ENCODE measurements at regions not wholly inside any gene's neighbourhood (a gene's known extent, or its start where the extent isn't known, plus 50 kb on each side); places are given as distances from the start of the nearest gene placed in this dataset.

GRCh38 chrX:113950081-113950678, 633.7 kb upstream of the HTR2C start:
- peaks cover 28% of the 10 kb centered on the region for H3K27me3 Mint-ChIP-seq (ENCODE audit: insufficient read depth, unreplicated experiment)
- no peaks in the 10 kb centered on the region for H3K36me3 Mint-ChIP-seq (ENCODE audit: insufficient read depth, unreplicated experiment)
- no peak for TF ChIP-seq CTCF (IDR thresholded peaks at IDR 0.05; ENCODE audit: unreplicated experiment)
- H3K9me3 Mint-ChIP-seq (ENCODE audit: unreplicated experiment), result no peaks in the 10 kb centered on the region
- DNase-seq (ENCODE audit: unreplicated experiment), result no peak
- POLR2A ChIA-PET, result no interaction called here
- no peak overlapping the region for H3K4me3 Mint-ChIP-seq (ENCODE audit: unreplicated experiment)
- no peaks in the 10 kb centered on the region for H3K4me1 Mint-ChIP-seq (ENCODE audit: insufficient read depth, unreplicated experiment)
- no TSS peak for BruUV-seq (replicated peaks)
- CTCF ChIA-PET, result no interaction called here
- intact Hi-C loops (cut with micrococcal nuclease), result no loop called here
- H3K27ac Mint-ChIP-seq (ENCODE audit: low read depth, unreplicated experiment), result no peak overlapping the region

GRCh38 chrX:113947548-113947947, 636.3 kb upstream of the HTR2C start:
- intact Hi-C loops (cut with micrococcal nuclease), result loop anchor here (5.0 kb wide), 1 partner anchor 130 kb away; no protein-coding TSS in a partner anchor
- no peaks in the 10 kb centered on the region for H3K9me3 Mint-ChIP-seq (ENCODE audit: unreplicated experiment)
- no peak overlapping the region for H3K27ac Mint-ChIP-seq (ENCODE audit: low read depth, unreplicated experiment)

GRCh38 chrX:113935518-113935917, 648.4 kb upstream of the HTR2C start:
- H3K36me3 Mint-ChIP-seq (ENCODE audit: insufficient read depth, unreplicated experiment), result no peaks in the 10 kb centered on the region
- no peak overlapping the region for H3K4me3 Mint-ChIP-seq (ENCODE audit: unreplicated experiment)
- peaks cover 49% of the 10 kb centered on the region for H3K27me3 Mint-ChIP-seq (ENCODE audit: insufficient read depth, unreplicated experiment)
- no peaks in the 10 kb centered on the region for H3K9me3 Mint-ChIP-seq (ENCODE audit: unreplicated experiment)
- intact Hi-C loops (cut with micrococcal nuclease), result no loop called here
- BruUV-seq (replicated peaks), result no TSS peak
- ChIA-PET CTCF (interaction anchor here (0.5 to 0.8 kb wide), 2 partner anchors 11 to 41 kb away, joined by 3 to 5 read pairs; no protein-coding TSS in a partner anchor), POLR2A (no interaction called here)
- peak; percentile 2 for DNase-seq (ENCODE audit: unreplicated experiment)
- no peak overlapping the region for H3K27ac Mint-ChIP-seq (ENCODE audit: low read depth, unreplicated experiment)
- H3K4me1 Mint-ChIP-seq (ENCODE audit: insufficient read depth, unreplicated experiment), result no peaks in the 10 kb centered on the region
- no peak for TF ChIP-seq CTCF (IDR thresholded peaks at IDR 0.05; ENCODE audit: unreplicated experiment)

More at GRCh38 chrX:113947548-113947947, 636.3 kb upstream of the HTR2C start:
- ChIA-PET POLR2A (no interaction called here), CTCF (interaction anchor here (0.6 to 1.4 kb wide), 5 partner anchors 12 to 129 kb away, joined by 3 to 5 read pairs (median 3); no protein-coding TSS in a partner anchor)
- TF ChIP-seq CTCF (IDR thresholded peaks at IDR 0.05; ENCODE audit: unreplicated experiment), result peak; percentile 20
- peak; percentile 25 for DNase-seq (ENCODE audit: unreplicated experiment)
- H3K4me1 Mint-ChIP-seq (ENCODE audit: insufficient read depth, unreplicated experiment), result no peaks in the 10 kb centered on the region
- peaks cover 28% of the 10 kb centered on the region for H3K27me3 Mint-ChIP-seq (ENCODE audit: insufficient read depth, unreplicated experiment)
- no peaks in the 10 kb centered on the region for H3K36me3 Mint-ChIP-seq (ENCODE audit: insufficient read depth, unreplicated experiment)
- BruUV-seq (replicated peaks), result no TSS peak
- H3K4me3 Mint-ChIP-seq (ENCODE audit: unreplicated experiment), result no peak overlapping the region

GRCh38 chrX:113933931-113934330, 650.0 kb upstream of the HTR2C start:
- H3K36me3 Mint-ChIP-seq (ENCODE audit: insufficient read depth, unreplicated experiment), result no peaks in the 10 kb centered on the region
- H3K4me3 Mint-ChIP-seq (ENCODE audit: unreplicated experiment), result no peak overlapping the region
- ChIA-PET POLR2A (no interaction called here), CTCF (no interaction called here)
- intact Hi-C loops (cut with micrococcal nuclease), result no loop called here
- peaks cover 4% of the 10 kb centered on the region for H3K4me1 Mint-ChIP-seq (ENCODE audit: insufficient read depth, unreplicated experiment)
- BruUV-seq (replicated peaks), result no TSS peak
- H3K27ac Mint-ChIP-seq (ENCODE audit: low read depth, unreplicated experiment), result no peak overlapping the region
- peaks cover 36% of the 10 kb centered on the region for H3K27me3 Mint-ChIP-seq (ENCODE audit: insufficient read depth, unreplicated experiment)
- DNase-seq (ENCODE audit: unreplicated experiment), result no peak
- H3K9me3 Mint-ChIP-seq (ENCODE audit: unreplicated experiment), result no peaks in the 10 kb centered on the region
- no peak for TF ChIP-seq CTCF (IDR thresholded peaks at IDR 0.05; ENCODE audit: unreplicated experiment)
